Endodermal cell (in vitro differentiated cells): ENCODE measurements at regions not wholly inside any gene's neighbourhood (a gene's known extent, or its start where the extent isn't known, plus 50 kb on each side); places are given as distances from the start of the nearest gene placed in this dataset.

Experiments used
- DNase-seq: peaks from one replicate; pipeline ENCODE4 v3.0.0-alpha.2; 2017
- H3K27ac ChIP-seq: 2 replicates; pipeline ENCODE4 v1.5.1; 2013; ENCODE audit warnings: mild to moderate bottlenecking, low read depth, low read length, moderate library complexity
- H3K27me3 ChIP-seq: 2 replicates; pipeline ENCODE4 v1.6.1; 2013; ENCODE audit warnings: mild to moderate bottlenecking, low read length, moderate library complexity; ENCODE audit not compliant: insufficient read depth, control insufficient read depth, poor library complexity, severe bottlenecking
- H3K36me3 ChIP-seq: 2 replicates; pipeline ENCODE4 v1.7.0; 2013; ENCODE audit warnings: mild to moderate bottlenecking, low read length, moderate library complexity; ENCODE audit not compliant: control insufficient read depth, insufficient read depth
- H3K4me1 ChIP-seq: one replicate; pipeline ENCODE4 v1.7.0; 2013; ENCODE audit warnings: low read length; ENCODE audit not compliant: control insufficient read depth, insufficient read depth
- H3K4me3 ChIP-seq: 2 replicates; pipeline ENCODE4 v1.5.1; 2013; ENCODE audit warnings: mild to moderate bottlenecking, low read length, moderate library complexity
- H3K9ac ChIP-seq: 2 replicates; pipeline ENCODE4 v1.6.1; 2013; ENCODE audit warnings: mild to moderate bottlenecking, low read length, moderate library complexity; ENCODE audit not compliant: poor library complexity, severe bottlenecking; ENCODE audit errors: extremely low read depth
- H3K9me3 ChIP-seq: 2 replicates; pipeline ENCODE4 v1.6.1; 2013; ENCODE audit warnings: mild to moderate bottlenecking, low read length, moderate library complexity; ENCODE audit not compliant: control insufficient read depth
- H3K27ac Mint-ChIP-seq: 2 replicates; pipeline ENCODE4 v1.8.0; 2020; ENCODE audit warnings: mixed read lengths
- H3K27me3 Mint-ChIP-seq: 2 replicates; pipeline ENCODE4 v1.8.0; 2021; ENCODE audit warnings: mild to moderate bottlenecking, mixed read lengths; ENCODE audit not compliant: insufficient read depth
- H3K36me3 Mint-ChIP-seq: 2 replicates; pipeline ENCODE4 v1.8.0; 2020; ENCODE audit warnings: low read depth, mixed read lengths
- H3K4me1 Mint-ChIP-seq: 2 replicates; pipeline ENCODE4 v1.8.0; 2020; ENCODE audit warnings: mixed read lengths
- H3K4me3 Mint-ChIP-seq: 2 replicates; pipeline ENCODE4 v1.8.0; 2020; ENCODE audit warnings: mild to moderate bottlenecking, moderate library complexity, mixed read lengths
- H3K9me3 Mint-ChIP-seq: 2 replicates; pipeline ENCODE4 v1.8.0; 2020; ENCODE audit warnings: mild to moderate bottlenecking, mixed read lengths
- CTCF ChIP-seq: fragments of 200-600 bp; sonication (generic); conservative IDR thresholded peaks from 2 replicates; pipeline ENCODE4 v1.5.0; 2021; ENCODE audit warnings: antibody characterized with exemption, mild to moderate bottlenecking
- WGBS, 2 experiments: methylation state at CpG; one replicate each; pipeline versions ENCODE4 v1.1.5 to v1.1.7; 2013; ENCODE audit warnings: missing lambda C conversion rate in 2 of 2, mixed read lengths in 1 of 2; ENCODE audit not compliant: insufficient coverage in 1 of 2, insufficient read length in 1 of 2; 5-methylcytosine and 5-hydroxymethylcytosine counted together

DNA sequence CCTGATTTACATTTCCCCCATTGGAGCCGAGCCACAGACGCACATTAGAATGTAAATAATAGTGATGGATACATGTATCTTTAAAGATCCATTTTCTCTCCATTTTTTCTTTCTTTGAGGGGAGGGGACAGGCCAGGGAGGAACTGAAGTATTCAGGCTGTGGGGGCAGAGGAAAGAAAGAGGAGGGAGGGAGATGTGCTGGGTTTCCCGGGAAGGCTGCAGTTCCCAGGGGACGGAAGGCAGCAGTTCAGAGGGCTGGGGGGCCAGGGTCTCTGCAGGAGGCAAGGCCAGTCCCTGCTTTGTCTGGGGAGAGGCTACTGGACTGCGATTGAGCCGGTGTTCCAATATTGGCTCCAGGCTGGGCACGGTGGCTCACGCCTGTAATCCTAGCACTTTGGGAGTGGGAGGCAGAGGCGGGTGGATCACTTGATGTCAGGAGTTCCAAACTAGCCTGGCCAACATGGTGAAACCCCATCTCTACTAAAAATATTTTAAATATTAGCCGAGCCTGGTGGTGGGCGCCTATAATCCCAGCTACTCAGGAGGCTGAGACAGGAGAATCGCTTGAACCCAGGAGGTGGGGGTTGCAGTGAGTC is 94.2 kb upstream of the LHX1 start:
- Mint-ChIP-seq H3K27ac (no peak overlapping the region), H3K27me3 (peaks cover 13% of the 10 kb centered on the region), H3K9me3 (peaks cover 10% of the 10 kb centered on the region), H3K36me3 (no peaks in the 10 kb centered on the region), H3K4me1 (peaks cover 44% of the 10 kb centered on the region), H3K4me3 (no peak overlapping the region)
- Histone ChIP-seq H3K9ac (no peak overlapping the region), H3K4me1 (peaks cover 15% of the 10 kb centered on the region), H3K9me3 (peaks cover 12% of the 10 kb centered on the region), H3K27ac (no peak overlapping the region), H3K36me3 (no peaks in the 10 kb centered on the region), H3K4me3 (no peak overlapping the region), H3K27me3 (no peaks in the 10 kb centered on the region)
- DNase-seq = no peak
- TF ChIP-seq CTCF = no peak
- WGBS, 2 experiments = 84% methylated on average over 7 to 10 of the region's 12 CpGs

- H3K9ac ChIP-seq = no peak overlapping the region
- Mint-ChIP-seq H3K9me3 (peaks cover 10% of the 10 kb centered on the region), H3K27ac (no peak overlapping the region), H3K36me3 (no peaks in the 10 kb centered on the region), H3K4me3 (no peak overlapping the region), H3K27me3 (peaks cover 13% of the 10 kb centered on the region), H3K4me1 (peaks cover 49% of the 10 kb centered on the region)
- TF ChIP-seq CTCF = no peak
- no peaks in the 10 kb centered on the region for H3K36me3 ChIP-seq
- H3K4me3 ChIP-seq = no peak overlapping the region
- peaks cover 17% of the 10 kb centered on the region for H3K4me1 ChIP-seq
- H3K27ac ChIP-seq = no peak overlapping the region
- no peaks in the 10 kb centered on the region for H3K27me3 ChIP-seq
- WGBS, 2 experiments = 100% methylated on average over 1 of the region's 2 CpGs
- no peak for DNase-seq
- peaks cover 12% of the 10 kb centered on the region for H3K9me3 ChIP-seq
These were observed 93.3 kb upstream of the LHX1 start for GRCh38 chr17:36844013-36844412.

- Histone ChIP-seq H3K27me3 (no peaks in the 10 kb centered on the region), H3K9ac (no peak overlapping the region), H3K36me3 (no peaks in the 10 kb centered on the region), H3K9me3 (peaks cover 12% of the 10 kb centered on the region), H3K4me3 (no peak overlapping the region), H3K4me1 (peaks cover 17% of the 10 kb centered on the region), H3K27ac (no peak overlapping the region)
- Mint-ChIP-seq H3K9me3 (peaks cover 10% of the 10 kb centered on the region), H3K4me3 (no peak overlapping the region), H3K4me1 (peaks cover 53% of the 10 kb centered on the region), H3K27ac (no peak overlapping the region), H3K36me3 (no peaks in the 10 kb centered on the region), H3K27me3 (peaks cover 13% of the 10 kb centered on the region)
- WGBS, 2 experiments = 86 to 90% methylated on average over 1 to 2 of the region's 2 CpGs
- no peak for DNase-seq
- TF ChIP-seq CTCF = no peak
These were observed 92.7 kb upstream of the LHX1 start for GRCh38 chr17:36844601-36845000.
